Immature natural killer cell (primary cell): ENCODE measurements at regions not wholly inside any gene's neighbourhood (a gene's known extent, or its start where the extent isn't known, plus 50 kb on each side); places are given as distances from the start of the nearest gene placed in this dataset.

Experiments used
- DNase-seq, 3 donors: peaks; one replicate each; pipeline ENCODE4 v3.0.0; 2022; ENCODE audit warnings: mixed read lengths in 1 of 3
- H3K27ac Mint-ChIP-seq, 6 donors: one replicate each; pipeline ENCODE4 v1.8.0; 2020; ENCODE audit warnings: mixed read lengths in 6 of 6, mild to moderate bottlenecking in 5 of 6, inconsistent platforms in 4 of 6, moderate library complexity in 3 of 6
- H3K27me3 Mint-ChIP-seq, 3 donors: one replicate each; pipeline ENCODE4 v1.8.0; 2020 to 2021; ENCODE audit warnings: low read depth in 3 of 3, mild to moderate bottlenecking in 3 of 3, mixed read lengths in 3 of 3, moderate library complexity in 3 of 3, inconsistent platforms in 1 of 3
- H3K36me3 Mint-ChIP-seq, 3 donors: one replicate each; pipeline ENCODE4 v1.8.0; 2020; ENCODE audit warnings: mixed read lengths in 3 of 3, inconsistent platforms in 2 of 3, mild to moderate bottlenecking in 2 of 3
- H3K4me1 Mint-ChIP-seq, 2 donors: one replicate each; pipeline ENCODE4 v1.8.0; 2020; ENCODE audit warnings: inconsistent platforms in 2 of 2, mild to moderate bottlenecking in 2 of 2, mixed read lengths in 2 of 2, moderate library complexity in 1 of 2
- H3K4me3 Mint-ChIP-seq, 5 donors: one replicate each; pipeline ENCODE4 v1.8.0; 2020; ENCODE audit warnings: mild to moderate bottlenecking in 5 of 5, mixed read lengths in 5 of 5, inconsistent platforms in 3 of 5, moderate library complexity in 3 of 5
- H3K9me3 Mint-ChIP-seq, 6 donors: one replicate each; pipeline ENCODE4 v1.8.0; 2020; ENCODE audit warnings: mild to moderate bottlenecking in 6 of 6, mixed read lengths in 6 of 6, inconsistent platforms in 4 of 6, moderate library complexity in 3 of 6

DNA sequence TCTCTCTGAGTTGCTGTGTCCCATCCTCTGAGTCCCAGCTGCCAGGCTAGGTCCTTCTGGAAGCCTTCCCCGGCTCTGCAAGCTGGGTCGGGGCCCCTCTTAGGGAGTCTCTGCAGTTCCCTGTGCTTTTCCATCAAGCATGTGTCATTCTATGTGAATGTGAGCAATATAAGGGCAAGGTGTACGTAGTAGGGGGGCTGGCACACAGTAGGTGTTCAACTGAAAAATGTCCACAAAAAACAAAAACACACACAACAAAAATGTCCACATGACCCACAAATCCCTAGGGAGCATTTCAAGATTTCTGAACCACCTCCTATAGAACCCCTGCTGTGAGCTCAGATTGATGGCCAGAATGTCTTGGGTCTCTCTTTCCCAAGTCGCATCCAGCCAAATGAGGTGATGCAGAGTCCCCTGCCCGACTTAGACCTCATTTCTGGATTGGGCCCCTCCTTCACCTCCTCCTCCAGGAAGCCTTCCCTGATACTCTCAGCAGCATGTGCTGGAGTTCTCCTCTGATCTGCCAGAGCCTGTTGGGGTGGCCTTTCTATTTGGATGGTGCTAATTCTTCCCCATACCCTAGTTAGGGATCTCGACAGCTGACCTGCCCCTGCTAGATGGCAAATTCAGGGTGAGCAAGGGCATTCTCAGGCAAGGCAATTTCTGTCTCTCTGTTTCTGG, 196.1 kb upstream of the LHX5 start:
- H3K27me3 Mint-ChIP-seq: peaks cover 0 to 11% (median 5%) of the 10 kb centered on the region in 3 donors
- no peaks in the 10 kb centered on the region for H3K4me1 Mint-ChIP-seq
- H3K27ac Mint-ChIP-seq: no peak overlapping the region
- no peak overlapping the region for H3K4me3 Mint-ChIP-seq
- no peaks in the 10 kb centered on the region for H3K9me3 Mint-ChIP-seq
- H3K36me3 Mint-ChIP-seq: no peaks in the 10 kb centered on the region
- DNase-seq: no peak

DNA sequence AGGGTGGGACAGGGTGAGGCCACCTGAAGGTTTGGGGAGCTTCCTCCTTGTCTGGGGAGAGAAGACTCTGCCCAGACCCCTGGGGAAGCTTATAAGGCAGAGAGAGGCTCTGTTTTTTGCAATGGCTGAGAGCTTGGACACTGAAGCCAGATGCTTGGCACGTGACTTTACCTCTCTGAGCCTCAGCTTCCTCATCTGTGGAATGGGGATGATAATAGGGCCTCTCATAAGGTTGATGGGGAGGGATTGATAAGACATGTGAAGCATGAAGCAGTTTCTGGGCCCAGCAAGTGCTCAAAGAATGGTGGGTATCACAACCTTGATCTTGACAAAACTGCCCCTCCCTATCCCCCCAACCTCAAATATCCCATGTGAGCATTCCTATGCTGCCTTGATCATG, 195.4 kb upstream of the LHX5 start:
- H3K9me3 Mint-ChIP-seq: no peaks in the 10 kb centered on the region
- no peaks in the 10 kb centered on the region for H3K4me1 Mint-ChIP-seq
- no peak overlapping the region for H3K27ac Mint-ChIP-seq
- H3K4me3 Mint-ChIP-seq: no peak overlapping the region
- DNase-seq: no peak
- peaks cover 0 to 11% (median 5%) of the 10 kb centered on the region in 3 donors for H3K27me3 Mint-ChIP-seq
- no peaks in the 10 kb centered on the region for H3K36me3 Mint-ChIP-seq

DNA sequence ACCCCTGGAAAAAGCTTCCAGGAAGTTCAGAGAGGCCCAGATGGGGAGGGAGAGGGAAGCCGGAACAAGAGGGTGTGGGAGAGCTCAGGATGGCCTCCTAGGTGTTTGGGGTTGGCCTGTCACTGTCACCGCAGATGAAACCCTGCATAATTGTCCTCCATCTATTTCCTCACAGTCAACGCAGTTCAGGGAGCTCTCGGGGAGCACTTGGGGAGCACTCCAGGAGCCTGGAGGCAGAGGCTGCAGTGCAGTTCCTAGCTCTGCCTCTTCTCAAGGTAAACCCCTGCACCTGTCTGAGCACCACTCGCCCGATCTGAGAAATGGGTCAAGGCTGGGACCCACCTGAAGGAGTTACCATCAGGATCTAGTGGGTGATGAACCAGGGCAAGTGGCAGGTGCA, 194.6 kb upstream of the LHX5 start:
- H3K4me3 Mint-ChIP-seq: no peak overlapping the region

DNA sequence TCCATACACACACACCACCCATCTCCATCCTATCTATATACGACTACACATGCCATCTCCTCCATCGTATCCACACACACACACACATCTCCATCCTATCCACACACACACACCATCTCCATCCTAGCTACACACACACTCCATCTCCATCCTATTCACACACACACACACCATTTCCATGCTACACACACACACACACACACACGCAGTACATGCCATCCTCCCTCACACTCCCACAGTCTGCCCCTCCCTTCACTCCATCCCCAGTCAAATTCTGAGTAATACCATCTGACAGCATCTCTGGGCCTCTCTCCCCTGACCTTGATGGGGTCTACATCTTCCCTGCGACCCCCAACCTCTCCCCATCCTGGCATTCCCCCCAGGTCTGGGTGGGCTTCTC, 193.8 kb upstream of the LHX5 start:
- Mint-ChIP-seq H3K27ac (no peak overlapping the region), H3K4me1 (no peaks in the 10 kb centered on the region), H3K9me3 (no peaks in the 10 kb centered on the region), H3K36me3 (no peaks in the 10 kb centered on the region), H3K4me3 (no peak overlapping the region), H3K27me3 (peaks cover 1 to 5% (median 5%) of the 10 kb centered on the region in 3 donors)
- no peak for DNase-seq

More for the DNA sequence above, 194.6 kb upstream of the LHX5 start:
- no peak for DNase-seq
- H3K27me3 Mint-ChIP-seq: peaks cover 1 to 6% (median 5%) of the 10 kb centered on the region in 3 donors
- no peaks in the 10 kb centered on the region for H3K36me3 Mint-ChIP-seq
- H3K4me1 Mint-ChIP-seq: no peaks in the 10 kb centered on the region
- no peaks in the 10 kb centered on the region for H3K9me3 Mint-ChIP-seq
- H3K27ac Mint-ChIP-seq: no peak overlapping the region

DNA sequence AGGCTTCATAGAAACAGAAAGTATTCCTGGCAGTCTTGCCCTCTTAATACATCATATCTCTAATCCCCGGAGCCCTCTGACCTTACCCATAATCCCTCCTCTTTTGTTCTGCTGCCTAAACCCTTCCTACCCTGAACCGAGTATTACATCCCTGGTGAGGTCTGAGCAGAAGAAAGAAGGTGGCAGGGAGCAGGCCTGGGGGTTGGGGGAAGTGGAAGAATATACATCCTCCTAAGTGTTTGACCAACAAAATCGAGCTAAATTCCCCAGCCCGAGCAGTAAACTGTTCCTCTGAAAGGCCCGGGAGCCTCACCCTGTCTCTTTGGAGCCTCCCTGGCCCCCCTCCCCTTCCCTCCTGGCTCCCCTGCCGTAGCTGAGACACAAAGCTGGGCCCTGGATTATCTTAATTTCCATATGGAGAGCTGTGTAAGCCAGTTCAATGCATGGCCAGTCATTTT, 192.6 kb upstream of the LHX5 start:
- no peak overlapping the region for H3K4me3 Mint-ChIP-seq
- DNase-seq: no peak
- H3K27me3 Mint-ChIP-seq: peaks cover 0 to 5% (median 1%) of the 10 kb centered on the region in 3 donors
- H3K36me3 Mint-ChIP-seq: no peaks in the 10 kb centered on the region
- no peaks in the 10 kb centered on the region for H3K9me3 Mint-ChIP-seq
- H3K4me1 Mint-ChIP-seq: no peaks in the 10 kb centered on the region
- no peak overlapping the region for H3K27ac Mint-ChIP-seq

- Mint-ChIP-seq H3K4me3 (no peak overlapping the region), H3K9me3 (no peaks in the 10 kb centered on the region), H3K4me1 (no peaks in the 10 kb centered on the region), H3K27ac (no peak overlapping the region), H3K36me3 (no peaks in the 10 kb centered on the region), H3K27me3 (peaks cover 0 to 5% (median 1%) of the 10 kb centered on the region in 3 donors)
- DNase-seq: no peak
Observed at GRCh38 chr12:113663396-113663795, 191.7 kb upstream of the LHX5 start.

DNA sequence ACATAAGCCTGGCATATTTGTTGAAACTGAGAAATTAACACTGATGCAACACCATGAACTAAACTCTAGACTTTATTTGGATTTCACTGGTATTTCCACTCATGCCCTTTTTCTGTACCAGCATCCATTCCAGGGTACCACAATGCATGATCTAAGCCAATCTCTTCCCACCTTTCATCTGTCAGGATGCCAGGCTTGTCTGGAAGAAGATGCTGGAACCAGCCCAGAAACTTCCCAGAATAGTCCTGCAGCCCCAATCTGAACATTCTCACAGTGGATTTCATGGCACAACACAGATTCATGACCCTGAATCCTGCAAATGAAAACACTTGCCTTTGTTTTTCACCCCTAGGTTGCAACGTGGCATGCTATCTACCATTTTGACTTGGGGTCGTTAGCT, 189.3 kb upstream of the LHX5 start:
- no peak for DNase-seq
- H3K27me3 Mint-ChIP-seq: peaks cover 0 to 6% (median 1%) of the 10 kb centered on the region in 3 donors

DNA sequence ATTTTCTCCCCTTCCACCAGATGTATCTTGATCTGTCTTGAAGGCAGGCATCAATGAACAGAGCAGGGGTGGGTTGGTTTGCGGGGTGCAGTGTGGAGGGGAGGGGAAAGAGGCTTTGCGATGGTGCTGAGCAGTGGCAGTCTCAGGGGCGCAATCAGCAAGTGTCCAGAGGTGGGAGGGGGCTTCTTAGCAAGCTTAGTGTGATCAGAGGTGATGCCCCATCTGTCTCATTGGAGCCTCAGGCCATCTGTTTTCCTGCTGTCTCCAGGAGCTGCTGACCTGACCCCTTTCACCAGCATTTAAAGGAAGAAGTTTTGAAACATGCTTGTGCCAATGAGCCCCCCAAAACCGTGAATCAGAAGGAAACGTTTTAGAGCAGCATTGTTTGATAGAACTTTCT, 187.7 kb upstream of the LHX5 start:
- peaks cover 0 to 5% (median 1%) of the 10 kb centered on the region in 3 donors for H3K27me3 Mint-ChIP-seq
- H3K4me3 Mint-ChIP-seq: no peak overlapping the region
- H3K36me3 Mint-ChIP-seq: no peaks in the 10 kb centered on the region
- no peaks in the 10 kb centered on the region for H3K4me1 Mint-ChIP-seq
- H3K9me3 Mint-ChIP-seq: no peaks in the 10 kb centered on the region
- DNase-seq: no peak
- no peak overlapping the region for H3K27ac Mint-ChIP-seq

More for the DNA sequence above, 189.3 kb upstream of the LHX5 start:
- Mint-ChIP-seq H3K9me3 (no peaks in the 10 kb centered on the region), H3K36me3 (no peaks in the 10 kb centered on the region), H3K27ac (no peak overlapping the region), H3K4me3 (no peak overlapping the region), H3K4me1 (no peaks in the 10 kb centered on the region)

DNA sequence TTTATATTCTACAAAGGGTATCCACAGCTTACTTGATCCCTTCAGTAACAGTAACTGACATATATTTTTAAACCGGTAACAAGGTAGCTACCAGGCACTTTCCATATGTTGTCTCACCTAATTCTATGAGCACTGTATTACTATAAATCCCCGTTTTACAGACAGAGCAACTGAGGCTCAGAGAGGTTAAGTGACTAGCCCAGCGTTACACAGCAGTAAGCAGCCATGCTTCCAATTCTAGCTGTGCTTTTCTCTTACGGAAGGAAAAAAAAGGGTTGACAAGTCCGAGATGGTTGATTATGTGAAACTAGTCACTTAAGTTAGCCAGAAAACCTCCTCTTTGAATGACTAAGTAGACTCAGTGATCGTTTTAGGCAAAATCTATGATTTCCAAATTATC, 187.3 kb upstream of the LHX5 start:
- Mint-ChIP-seq H3K4me1 (no peaks in the 10 kb centered on the region), H3K4me3 (no peak overlapping the region), H3K9me3 (no peaks in the 10 kb centered on the region), H3K27me3 (peaks cover 0 to 5% (median 1%) of the 10 kb centered on the region in 3 donors), H3K36me3 (no peaks in the 10 kb centered on the region), H3K27ac (no peak overlapping the region)
- no peak for DNase-seq

GRCh38 chr12:113658006-113658655, 186.5 kb upstream of the LHX5 start:
- no peak overlapping the region for H3K4me3 Mint-ChIP-seq
- peaks cover 0 to 5% (median 1%) of the 10 kb centered on the region in 3 donors for H3K27me3 Mint-ChIP-seq

GRCh38 chr12:113655919-113656318, 184.2 kb upstream of the LHX5 start:
- H3K27ac Mint-ChIP-seq: no peak overlapping the region
- no peaks in the 10 kb centered on the region for H3K4me1 Mint-ChIP-seq
- H3K4me3 Mint-ChIP-seq: no peak overlapping the region
- peaks cover 3 to 4% (median 3%) of the 10 kb centered on the region in 3 donors for H3K27me3 Mint-ChIP-seq
- peaks cover 0 to 2% (median 0%) of the 10 kb centered on the region in 6 donors for H3K9me3 Mint-ChIP-seq
- DNase-seq: no peak
- H3K36me3 Mint-ChIP-seq: no peaks in the 10 kb centered on the region

More at GRCh38 chr12:113658006-113658655, 186.5 kb upstream of the LHX5 start:
- no peak for DNase-seq
- Mint-ChIP-seq H3K27ac (no peak overlapping the region), H3K4me1 (no peaks in the 10 kb centered on the region), H3K36me3 (no peaks in the 10 kb centered on the region), H3K9me3 (no peaks in the 10 kb centered on the region)

DNA sequence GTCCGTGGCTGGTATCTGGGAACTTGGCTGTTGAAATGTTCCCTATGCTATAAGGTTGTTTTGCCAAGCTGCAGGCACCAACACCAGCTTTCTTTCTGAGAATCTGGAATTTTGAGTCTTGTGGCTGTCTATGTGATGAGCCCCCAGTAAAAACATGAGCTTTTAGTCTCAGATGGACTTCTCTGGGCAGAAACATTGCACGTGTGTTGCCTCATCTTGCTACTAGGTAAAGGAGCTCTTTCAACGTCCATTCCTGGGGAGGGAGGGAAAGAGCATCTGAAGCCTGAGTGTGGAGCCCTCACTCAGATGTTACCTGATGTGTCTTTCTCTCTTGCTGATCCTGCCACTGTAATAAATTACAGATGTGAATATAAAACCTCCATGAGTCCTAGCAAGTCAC, 183.8 kb upstream of the LHX5 start:
- DNase-seq: no peak
- no peaks in the 10 kb centered on the region for H3K4me1 Mint-ChIP-seq
- peaks cover 3 to 4% (median 3%) of the 10 kb centered on the region in 3 donors for H3K27me3 Mint-ChIP-seq
- H3K36me3 Mint-ChIP-seq: no peaks in the 10 kb centered on the region
- H3K4me3 Mint-ChIP-seq: no peak overlapping the region
- H3K9me3 Mint-ChIP-seq: peaks cover 0 to 3% (median 0%) of the 10 kb centered on the region in 6 donors
- H3K27ac Mint-ChIP-seq: no peak overlapping the region

DNA sequence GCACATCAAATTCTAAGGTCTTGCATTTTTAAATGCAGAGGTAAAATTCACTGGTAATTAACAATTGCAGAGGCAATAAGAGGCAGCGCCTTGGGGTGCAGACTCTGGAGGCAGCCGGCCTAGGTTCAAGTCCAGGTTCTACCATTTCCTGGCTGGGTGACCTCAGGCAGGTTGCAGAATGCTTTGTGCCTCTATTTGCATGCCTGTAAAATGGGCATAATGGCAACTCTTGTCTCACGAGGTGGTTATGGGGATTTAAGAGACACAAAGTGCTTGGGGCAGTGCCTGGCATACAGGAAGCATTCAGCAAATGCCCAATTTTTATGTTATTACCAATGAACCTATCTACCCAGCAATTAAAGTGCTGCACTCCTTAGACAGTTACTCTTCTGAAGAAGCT, 180.0 kb upstream of the LHX5 start:
- Mint-ChIP-seq H3K4me1 (no peaks in the 10 kb centered on the region), H3K36me3 (no peaks in the 10 kb centered on the region), H3K27ac (no peak overlapping the region), H3K4me3 (no peak overlapping the region), H3K27me3 (peaks cover 6 to 12% (median 8%) of the 10 kb centered on the region in 3 donors), H3K9me3 (peaks cover 0 to 3% (median 0%) of the 10 kb centered on the region in 6 donors)
- no peak for DNase-seq

- no peaks in the 10 kb centered on the region for H3K4me1 Mint-ChIP-seq
- DNase-seq: no peak
- H3K4me3 Mint-ChIP-seq: no peak overlapping the region
- peaks cover 0 to 3% (median 0%) of the 10 kb centered on the region in 6 donors for H3K9me3 Mint-ChIP-seq
- no peak overlapping the region for H3K27ac Mint-ChIP-seq
- H3K36me3 Mint-ChIP-seq: no peaks in the 10 kb centered on the region
- peaks cover 6 to 12% (median 8%) of the 10 kb centered on the region in 3 donors for H3K27me3 Mint-ChIP-seq
Observed at GRCh38 chr12:113650476-113650875, 178.8 kb upstream of the LHX5 start.
